ENCODE measurements at regions not wholly inside any gene's neighbourhood (a gene's known extent, or its start where the extent isn't known, plus 50 kb on each side); places are given as distances from the start of the nearest gene placed in this dataset.

GRCh38 chr20:39702701-39703349, 740.7 kb downstream of the DHX35 start:
- BruUV-seq (replicated peaks): no TSS peak
- TF ChIP-seq JUN (IDR thresholded peaks at IDR 0.05; ENCODE audit: borderline replicate concordance, insufficient read depth, insufficient read length, low read depth) (no peak), POLR2AphosphoS5 (IDR thresholded peaks at IDR 0.05; ENCODE audit: insufficient read depth, low read depth, low read length) (no peak)
- H3K4me1 ChIP-seq (ENCODE audit: control insufficient read depth, extremely low read depth, insufficient read depth, low read length): no peaks in the 10 kb centered on the region
- dilution Hi-C loops (cut with MboI; ENCODE audit: extremely low pct_ligation_motif_present, low sequenced_read_pairs): no loop called here
- ChIA-PET CTCF (interaction anchor here (1.4 kb wide), 1 partner anchor 9 kb away, joined by 5 read pairs; no protein-coding TSS in a partner anchor), POLR2A (no interaction called here)
- intact Hi-C loops (cut with micrococcal nuclease): no loop called here
- H3K9ac ChIP-seq (replicated peaks; ENCODE audit: extremely low read depth, insufficient read depth, low read length): no peak overlapping the region
- H3K9me1 ChIP-seq (replicated peaks; ENCODE audit: control insufficient read depth, extremely low read depth, insufficient read depth, low read length): no peaks in the 10 kb centered on the region
- H3K4me2 ChIP-seq (ENCODE audit: insufficient read depth, low read length): no peak overlapping the region
- H3K9me3 ChIP-seq (replicated peaks; ENCODE audit: control insufficient read depth, insufficient read depth, low read length): no peaks in the 10 kb centered on the region
- H3K36me3 ChIP-seq (ENCODE audit: control insufficient read depth in 2 of 2, extremely low read depth in 1 of 2, insufficient read depth in 2 of 2, low read length in 2 of 2): no peaks in the 10 kb centered on the region
- no peak overlapping the region for H2AFZ ChIP-seq (ENCODE audit: low read depth, low read length)
- no peak for DNase-seq (ENCODE audit: low read depth, low spot score)
- no peak overlapping the region for H3K4me3 ChIP-seq (replicated peaks in 1 of 3; ENCODE audit: insufficient read depth in 1 of 3, low read depth in 1 of 3, low read length in 3 of 3)
- FAIRE-seq: no peak
- H3K27me3 ChIP-seq (ENCODE audit: control insufficient read depth in 2 of 2, insufficient read depth in 2 of 2, low read length in 2 of 2): no peaks in the 10 kb centered on the region
- no peak overlapping the region for H3K27ac ChIP-seq (ENCODE audit: insufficient read depth, low read depth, low read length)
- H4K20me1 ChIP-seq (replicated peaks; ENCODE audit: control insufficient read depth, extremely low read depth, insufficient read depth, low read length): no peaks in the 10 kb centered on the region
- H3K79me2 ChIP-seq (ENCODE audit: control insufficient read depth, insufficient read depth, low read length): no peaks in the 10 kb centered on the region

DNA sequence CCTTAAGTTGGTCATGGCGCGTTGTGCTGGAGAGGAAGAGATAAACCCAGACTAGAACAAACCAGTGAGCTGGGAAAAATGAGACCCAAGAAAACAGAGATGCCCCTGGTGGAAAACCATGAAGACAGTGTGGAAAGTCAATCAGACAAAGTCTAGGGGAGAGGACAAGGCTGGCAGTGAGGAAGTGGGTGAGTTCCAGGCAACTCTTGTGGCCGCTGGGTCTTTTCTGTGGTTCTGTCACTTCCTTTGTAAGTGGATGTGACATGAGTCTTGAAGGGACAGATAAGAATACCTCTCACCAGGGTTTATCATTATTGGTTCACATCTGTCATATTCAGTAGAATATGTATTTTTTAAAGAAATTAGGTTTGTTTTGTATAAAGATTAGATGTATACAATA, 738.4 kb downstream of the DHX35 start:
- DNase-seq (ENCODE audit: low read depth, low spot score): no peak
- H3K9ac ChIP-seq (replicated peaks; ENCODE audit: extremely low read depth, insufficient read depth, low read length): no peak overlapping the region
- BruUV-seq (replicated peaks): no TSS peak
- no peaks in the 10 kb centered on the region for H4K20me1 ChIP-seq (replicated peaks; ENCODE audit: control insufficient read depth, extremely low read depth, insufficient read depth, low read length)
- CTCF ChIA-PET: no interaction called here
- intact Hi-C loops (cut with micrococcal nuclease): no loop called here
- no peaks in the 10 kb centered on the region for H3K79me2 ChIP-seq (ENCODE audit: control insufficient read depth, insufficient read depth, low read length)
- H3K4me2 ChIP-seq (ENCODE audit: insufficient read depth, low read length): no peak overlapping the region
- no peak overlapping the region for H3K27ac ChIP-seq (ENCODE audit: insufficient read depth, low read depth, low read length)
- H3K36me3 ChIP-seq (ENCODE audit: control insufficient read depth in 2 of 2, extremely low read depth in 1 of 2, insufficient read depth in 2 of 2, low read length in 2 of 2): no peaks in the 10 kb centered on the region
- POLR2A ChIA-PET: no interaction called here
- no peaks in the 10 kb centered on the region for H3K4me1 ChIP-seq (ENCODE audit: control insufficient read depth, extremely low read depth, insufficient read depth, low read length)
- dilution Hi-C loops (cut with MboI; ENCODE audit: extremely low pct_ligation_motif_present, low sequenced_read_pairs): no loop called here
- FAIRE-seq: no peak
- no peak overlapping the region for H2AFZ ChIP-seq (ENCODE audit: low read depth, low read length)
- H3K9me1 ChIP-seq (replicated peaks; ENCODE audit: control insufficient read depth, extremely low read depth, insufficient read depth, low read length): no peaks in the 10 kb centered on the region
- TF ChIP-seq FOS (IDR thresholded peaks at IDR 0.05; ENCODE audit: borderline replicate concordance, insufficient read depth, low read length): no peak
- no peak for TF ChIP-seq POLR2AphosphoS5 (IDR thresholded peaks at IDR 0.05; ENCODE audit: insufficient read depth, low read depth, low read length)
- TF ChIP-seq, protein P1, sequence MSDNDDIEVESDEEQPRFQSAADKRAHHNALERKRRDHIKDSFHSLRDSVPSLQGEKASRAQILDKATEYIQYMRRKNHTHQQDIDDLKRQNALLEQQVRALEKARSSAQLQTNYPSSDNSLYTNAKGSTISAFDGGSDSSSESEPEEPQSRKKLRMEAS (IDR thresholded peaks at IDR 0.05; ENCODE audit: insufficient read depth, insufficient read length): no peak
- TF ChIP-seq CTCF (IDR thresholded peaks at IDR 0.05; ENCODE audit: extremely low read depth in 1 of 2, insufficient read depth in 1 of 2, low read depth in 1 of 2, low read length in 2 of 2): no peak
- TF ChIP-seq JUN (IDR thresholded peaks at IDR 0.05; ENCODE audit: borderline replicate concordance, insufficient read depth, insufficient read length, low read depth): no peak
- no peak for TF ChIP-seq MYC (IDR thresholded peaks at IDR 0.05; ENCODE audit: low read depth, low read length)
- TF ChIP-seq EZH2 (IDR thresholded peaks at IDR 0.05; ENCODE audit: borderline replicate concordance, low read depth, low read length, severe bottlenecking): no peak
- no peak for TF ChIP-seq POLR2A (IDR thresholded peaks at IDR 0.05; ENCODE audit: low read depth, low read length)
- TF ChIP-seq GATA2 (IDR thresholded peaks at IDR 0.05; ENCODE audit: insufficient read depth, insufficient read length, low read depth, low read length): no peak
- no peak overlapping the region for H3K4me3 ChIP-seq (replicated peaks in 1 of 3; ENCODE audit: insufficient read depth in 1 of 3, low read depth in 1 of 3, low read length in 3 of 3)
- no peaks in the 10 kb centered on the region for H3K9me3 ChIP-seq (replicated peaks; ENCODE audit: control insufficient read depth, insufficient read depth, low read length)
- no peaks in the 10 kb centered on the region for H3K27me3 ChIP-seq (ENCODE audit: control insufficient read depth in 2 of 2, insufficient read depth in 2 of 2, low read length in 2 of 2)
